Smooth muscle cell (in vitro differentiated cells): ENCODE measurements at regions not wholly inside any gene's neighbourhood (a gene's known extent, or its start where the extent isn't known, plus 50 kb on each side); places are given as distances from the start of the nearest gene placed in this dataset.

ENCODE experiments used
- DNase-seq: peaks from one replicate; lab custom pipeline; 2025; ENCODE audit not compliant: unreplicated experiment; lab: John Stamatoyannopoulos, UW
- H2AFZ ChIP-seq: fragments of 200-600 bp; sonication (generic); 2 replicates; pipeline ENCODE4 v1.6.0; 2016; ENCODE audit warnings: antibody characterized with exemption, low read depth, mild to moderate bottlenecking
- H3F3A ChIP-seq: fragments of 200-600 bp; sonication (generic); 2 replicates; pipeline ENCODE4 v1.6.0; 2017; ENCODE audit warnings: antibody characterized with exemption, low read depth
- H3K27ac ChIP-seq: fragments of 200-600 bp; sonication (generic); 2 replicates; pipeline ENCODE4 v1.5.1; 2016; ENCODE audit warnings: low read depth, mild to moderate bottlenecking
- H3K27me3 ChIP-seq: fragments of 200-600 bp; sonication (generic); 2 replicates; pipeline ENCODE4 v1.6.1; 2016; ENCODE audit warnings: low read depth, mild to moderate bottlenecking
- H3K36me3 ChIP-seq: fragments of 200-600 bp; sonication (generic); 2 replicates; pipeline ENCODE4 v1.5.1; 2016; ENCODE audit warnings: low read depth
- H3K4me1 ChIP-seq: fragments of 200-600 bp; sonication (generic); 2 replicates; pipeline ENCODE4 v1.5.1; 2016; ENCODE audit warnings: low read depth
- H3K4me2 ChIP-seq: fragments of 200-600 bp; sonication (generic); 2 replicates; pipeline ENCODE4 v1.6.0; 2016; ENCODE audit warnings: mild to moderate bottlenecking
- H3K4me3 ChIP-seq: fragments of 200-600 bp; sonication (generic); 2 replicates; pipeline ENCODE4 v1.5.1; 2016; ENCODE audit warnings: mild to moderate bottlenecking
- H3K79me2 ChIP-seq: fragments of 200-600 bp; sonication (generic); 2 replicates; pipeline ENCODE4 v1.6.0; 2016; ENCODE audit warnings: low read depth, mild to moderate bottlenecking
- H3K9ac ChIP-seq: fragments of 200-600 bp; sonication (generic); 2 replicates; pipeline ENCODE4 v1.6.0; 2016; ENCODE audit warnings: low read depth
- H3K9me3 ChIP-seq: fragments of 200-600 bp; sonication (generic); replicated peaks from 2 replicates; pipeline ENCODE4 v1.5.1; 2016; ENCODE audit warnings: low read depth
- H4K20me1 ChIP-seq: fragments of 200-600 bp; sonication (generic); 2 replicates; pipeline ENCODE4 v1.6.0; 2016; ENCODE audit warnings: low read depth
- WGBS: methylation state at CpG from one replicate; pipeline ENCODE4 v1.1.7; 2016; ENCODE audit warnings: low lambda C conversion rate; 5-methylcytosine and 5-hydroxymethylcytosine counted together
- TF ChIP-seq, protein P1 (sequence below): fragments of 200-600 bp; sonication (generic); IDR thresholded peaks from 2 replicates; pipeline ENCODE4 v1.5.1; 2017; ENCODE audit warnings: borderline replicate concordance, mild to moderate bottlenecking, antibody characterized with exemption; ENCODE audit not compliant: insufficient read depth, poor library complexity, severe bottlenecking

DNA sequence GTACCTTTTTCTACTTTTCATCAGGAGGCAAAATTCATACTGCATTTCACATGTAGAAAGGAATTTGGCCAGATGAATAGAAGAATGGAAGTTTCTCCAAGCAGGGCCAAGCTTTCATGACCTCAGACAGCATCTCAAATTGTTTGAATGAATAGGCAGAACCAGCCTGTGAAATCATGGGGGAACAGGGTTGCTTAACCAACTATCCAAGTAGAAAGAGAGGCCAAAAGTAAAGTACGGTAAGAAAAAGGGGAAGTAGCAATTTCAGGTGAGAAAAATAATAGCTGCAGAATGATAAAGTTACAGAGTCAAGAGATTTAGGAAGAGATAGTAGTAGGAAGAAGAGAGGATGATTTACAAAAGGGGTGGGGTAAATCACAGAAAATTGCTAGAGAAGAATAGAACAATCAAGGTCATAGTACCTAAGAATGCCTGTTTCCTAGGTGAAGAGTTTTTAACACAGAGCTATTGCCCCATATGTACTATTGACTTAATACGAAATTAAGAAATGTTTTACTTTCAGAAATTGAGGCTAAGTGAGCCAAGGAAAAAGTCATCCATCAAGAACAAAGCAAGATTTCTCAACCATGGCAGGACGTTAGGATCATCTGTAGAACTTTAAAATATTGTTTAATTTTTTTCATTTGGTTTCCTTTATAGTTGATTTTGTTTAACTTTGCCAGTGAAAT, 177.1 kb upstream of the TET2 start:
- H3K27me3 ChIP-seq, result no peaks in the 10 kb centered on the region
- H3K79me2 ChIP-seq, result no peaks in the 10 kb centered on the region
- H3K9me3 ChIP-seq, result no peaks in the 10 kb centered on the region
- no peak for DNase-seq
- no peak overlapping the region for H3K9ac ChIP-seq
- H3K4me2 ChIP-seq, result no peak overlapping the region
- H2AFZ ChIP-seq, result no peak overlapping the region
- H3K36me3 ChIP-seq, result no peaks in the 10 kb centered on the region
- TF ChIP-seq, protein P1, sequence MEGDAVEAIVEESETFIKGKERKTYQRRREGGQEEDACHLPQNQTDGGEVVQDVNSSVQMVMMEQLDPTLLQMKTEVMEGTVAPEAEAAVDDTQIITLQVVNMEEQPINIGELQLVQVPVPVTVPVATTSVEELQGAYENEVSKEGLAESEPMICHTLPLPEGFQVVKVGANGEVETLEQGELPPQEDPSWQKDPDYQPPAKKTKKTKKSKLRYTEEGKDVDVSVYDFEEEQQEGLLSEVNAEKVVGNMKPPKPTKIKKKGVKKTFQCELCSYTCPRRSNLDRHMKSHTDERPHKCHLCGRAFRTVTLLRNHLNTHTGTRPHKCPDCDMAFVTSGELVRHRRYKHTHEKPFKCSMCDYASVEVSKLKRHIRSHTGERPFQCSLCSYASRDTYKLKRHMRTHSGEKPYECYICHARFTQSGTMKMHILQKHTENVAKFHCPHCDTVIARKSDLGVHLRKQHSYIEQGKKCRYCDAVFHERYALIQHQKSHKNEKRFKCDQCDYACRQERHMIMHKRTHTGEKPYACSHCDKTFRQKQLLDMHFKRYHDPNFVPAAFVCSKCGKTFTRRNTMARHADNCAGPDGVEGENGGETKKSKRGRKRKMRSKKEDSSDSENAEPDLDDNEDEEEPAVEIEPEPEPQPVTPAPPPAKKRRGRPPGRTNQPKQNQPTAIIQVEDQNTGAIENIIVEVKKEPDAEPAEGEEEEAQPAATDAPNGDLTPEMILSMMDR, result no peak
- H4K20me1 ChIP-seq, result no peaks in the 10 kb centered on the region
- 69% methylated on average over 3 of the region's 3 CpGs for WGBS
- no peaks in the 10 kb centered on the region for H3K4me1 ChIP-seq
- H3K4me3 ChIP-seq, result no peak overlapping the region
- H3F3A ChIP-seq, result no peaks in the 10 kb centered on the region
- no peak overlapping the region for H3K27ac ChIP-seq

DNA sequence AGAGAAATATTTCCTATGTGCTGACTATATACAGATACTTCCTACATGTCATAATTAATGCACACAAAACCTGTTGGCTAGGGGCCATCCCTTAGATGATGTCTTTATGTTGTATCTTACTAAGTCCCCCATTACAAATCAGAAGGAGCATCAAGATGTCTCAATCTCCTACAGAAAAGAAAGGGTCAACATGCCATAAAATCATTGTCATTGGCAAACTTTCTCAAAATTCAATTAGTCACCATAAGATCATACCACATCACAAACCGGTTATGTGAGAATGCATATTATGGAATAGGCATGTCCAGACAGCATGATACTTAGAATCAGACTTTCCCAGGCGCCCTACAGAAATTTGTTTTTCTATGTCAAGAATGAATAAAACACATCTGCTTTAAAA, 175.2 kb upstream of the TET2 start:
- DNase-seq, result no peak
- no peaks in the 10 kb centered on the region for H3K9me3 ChIP-seq
- H4K20me1 ChIP-seq, result no peaks in the 10 kb centered on the region
- no peaks in the 10 kb centered on the region for H3K79me2 ChIP-seq
- no peaks in the 10 kb centered on the region for H3K4me1 ChIP-seq
- peak overlapping the region; percentile 16 for H3K9ac ChIP-seq
- H3K4me3 ChIP-seq, result no peak overlapping the region
- H3F3A ChIP-seq, result no peaks in the 10 kb centered on the region
- H3K27ac ChIP-seq, result peak overlapping the region; percentile 79
- H3K36me3 ChIP-seq, result no peaks in the 10 kb centered on the region
- TF ChIP-seq, protein P1, result no peak
- no peaks in the 10 kb centered on the region for H3K27me3 ChIP-seq
- H2AFZ ChIP-seq, result no peak overlapping the region
- H3K4me2 ChIP-seq, result no peak overlapping the region
- WGBS, result 72% methylated on average over 2 of the region's 2 CpGs

DNA sequence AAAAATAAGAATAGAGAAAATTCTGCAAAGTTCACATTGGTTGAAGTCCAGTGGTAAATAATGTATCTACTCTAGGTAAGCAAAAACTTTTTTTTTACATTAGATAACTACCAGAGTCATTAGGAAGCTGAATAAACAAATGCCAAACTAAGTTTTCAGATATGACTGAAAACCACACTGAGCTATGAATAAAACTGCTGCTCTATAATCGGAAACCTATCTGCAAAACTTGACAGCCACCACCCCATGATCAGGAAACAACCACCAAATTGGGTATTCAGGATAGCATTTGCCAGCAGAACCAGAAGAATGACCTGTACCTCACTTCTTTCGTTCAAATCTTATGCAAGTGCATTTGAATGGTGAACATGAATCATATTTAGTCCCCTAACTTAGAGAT, 173.0 kb upstream of the TET2 start:
- H3F3A ChIP-seq, result no peaks in the 10 kb centered on the region
- no peak overlapping the region for H3K4me3 ChIP-seq
- H3K79me2 ChIP-seq, result no peaks in the 10 kb centered on the region
- no peaks in the 10 kb centered on the region for H3K9me3 ChIP-seq
- no peaks in the 10 kb centered on the region for H4K20me1 ChIP-seq
- 69% methylated on average over 2 of the region's 2 CpGs for WGBS
- H3K4me1 ChIP-seq, result no peaks in the 10 kb centered on the region
- DNase-seq, result no peak
- no peak overlapping the region for H3K27ac ChIP-seq
- no peaks in the 10 kb centered on the region for H3K36me3 ChIP-seq
- TF ChIP-seq, protein P1, result no peak
- no peaks in the 10 kb centered on the region for H3K27me3 ChIP-seq
- H3K4me2 ChIP-seq, result no peak overlapping the region
- H3K9ac ChIP-seq, result no peak overlapping the region
- H2AFZ ChIP-seq, result no peak overlapping the region

DNA sequence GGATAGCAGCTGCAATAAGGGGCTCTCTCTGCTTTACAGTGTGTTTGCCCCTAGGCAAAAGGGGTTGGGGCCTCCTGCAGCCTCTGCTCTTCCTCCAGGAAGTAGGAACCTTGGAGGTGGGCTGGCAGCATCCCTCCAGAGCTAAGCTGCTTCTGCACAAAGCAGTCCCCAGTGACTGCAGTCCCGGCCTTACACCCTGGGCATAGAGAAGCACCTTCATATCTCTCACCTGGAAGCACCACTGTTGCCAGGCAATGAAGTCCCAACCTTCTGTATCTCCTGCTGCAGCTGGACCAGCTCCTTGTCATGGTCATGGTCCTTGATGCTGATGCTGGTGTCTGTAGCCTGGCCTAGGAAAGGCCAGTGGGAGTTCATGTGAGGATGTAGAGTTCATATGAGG, 171.1 kb upstream of the TET2 start:
- H3K4me3 ChIP-seq, result no peak overlapping the region
- 71% methylated on average over 1 of the region's 1 CpG for WGBS
- H3K4me1 ChIP-seq, result no peaks in the 10 kb centered on the region
- no peaks in the 10 kb centered on the region for H3K9me3 ChIP-seq
- H3K9ac ChIP-seq, result no peak overlapping the region
- H3K27me3 ChIP-seq, result no peaks in the 10 kb centered on the region
- H3K36me3 ChIP-seq, result no peaks in the 10 kb centered on the region
- TF ChIP-seq, protein P1, result no peak
- no peak overlapping the region for H3K4me2 ChIP-seq
- H4K20me1 ChIP-seq, result no peaks in the 10 kb centered on the region
- H3K79me2 ChIP-seq, result no peaks in the 10 kb centered on the region
- no peak for DNase-seq
- H2AFZ ChIP-seq, result no peak overlapping the region
- H3F3A ChIP-seq, result no peaks in the 10 kb centered on the region
- H3K27ac ChIP-seq, result no peak overlapping the region
